ENCODE measurements at regions not wholly inside any gene's neighbourhood (a gene's known extent, or its start where the extent isn't known, plus 50 kb on each side); places are given as distances from the start of the nearest gene placed in this dataset.
"Not testable (repeated sequence)": the region's sequence is repeated elsewhere in the genome, so short reads cannot be mapped to it uniquely, and the experiment has no call there.

- not testable (repeated sequence) for DNase-seq (ENCODE audit: low read depth in 4 of 4, low spot score in 3 of 4)
These were observed 675.6 kb upstream of the DEFB115 start for GRCh38 chr20:30581839-30582238.

GRCh38 chr20:30584403-30584802, 673.1 kb upstream of the DEFB115 start:
- not testable (repeated sequence) for DNase-seq (ENCODE audit: low read depth in 4 of 4, low spot score in 3 of 4)

GRCh38 chr20:30585244-30585796, 672.1 kb upstream of the DEFB115 start:
- DNase-seq (ENCODE audit: low read depth in 4 of 4, low spot score in 3 of 4) = peak in 3 of 4 donors; percentile 44 to 70 (median 50)

GRCh38 chr20:30586178-30586577, 671.3 kb upstream of the DEFB115 start:
- DNase-seq (ENCODE audit: low read depth in 4 of 4, low spot score in 3 of 4) = not testable (repeated sequence)

GRCh38 chr20:30593572-30593971, 663.9 kb upstream of the DEFB115 start:
- no peak for DNase-seq (ENCODE audit: low read depth in 4 of 4, low spot score in 3 of 4)

GRCh38 chr20:30594112-30594511, 663.4 kb upstream of the DEFB115 start:
- DNase-seq (ENCODE audit: low read depth in 4 of 4, low spot score in 3 of 4) = no peak

- no peak for DNase-seq (ENCODE audit: low read depth in 4 of 4, low spot score in 3 of 4)
These were observed 661.8 kb upstream of the DEFB115 start for GRCh38 chr20:30595698-30596097.

GRCh38 chr20:30597429-30597828, 660.0 kb upstream of the DEFB115 start:
- DNase-seq (ENCODE audit: low read depth in 4 of 4, low spot score in 3 of 4) = not testable (repeated sequence)

- no peak for DNase-seq (ENCODE audit: low read depth in 4 of 4, low spot score in 3 of 4)
These were observed 658.8 kb upstream of the DEFB115 start for GRCh38 chr20:30598460-30599230.

- DNase-seq (ENCODE audit: low read depth in 4 of 4, low spot score in 3 of 4) = no peak
These were observed 657.5 kb upstream of the DEFB115 start for GRCh38 chr20:30599990-30600389.

GRCh38 chr20:30601974-30602373, 655.5 kb upstream of the DEFB115 start:
- DNase-seq (ENCODE audit: low read depth in 4 of 4, low spot score in 3 of 4) = no peak

GRCh38 chr20:30602424-30602823, 655.0 kb upstream of the DEFB115 start:
- DNase-seq (ENCODE audit: low read depth in 4 of 4, low spot score in 3 of 4) = no peak

- DNase-seq (ENCODE audit: low read depth in 4 of 4, low spot score in 3 of 4) = no peak
These were observed 650.5 kb upstream of the DEFB115 start for GRCh38 chr20:30606990-30607389.

- no peak for DNase-seq (ENCODE audit: low read depth in 4 of 4, low spot score in 3 of 4)
These were observed 647.3 kb upstream of the DEFB115 start for GRCh38 chr20:30610029-30610693.

- DNase-seq (ENCODE audit: low read depth in 4 of 4, low spot score in 3 of 4) = no peak
These were observed 646.7 kb upstream of the DEFB115 start for GRCh38 chr20:30610751-30611150.

- DNase-seq (ENCODE audit: low read depth in 4 of 4, low spot score in 3 of 4) = no peak
These were observed 646.1 kb upstream of the DEFB115 start for GRCh38 chr20:30611239-30611984.

GRCh38 chr20:30612344-30612743, 645.1 kb upstream of the DEFB115 start:
- DNase-seq (ENCODE audit: low read depth in 4 of 4, low spot score in 3 of 4) = no peak

GRCh38 chr20:30621346-30621745, 636.1 kb upstream of the DEFB115 start:
- not testable (repeated sequence) for DNase-seq (ENCODE audit: low read depth in 4 of 4, low spot score in 3 of 4)

- not testable (repeated sequence) for DNase-seq (ENCODE audit: low read depth in 4 of 4, low spot score in 3 of 4)
These were observed 633.2 kb upstream of the DEFB115 start for GRCh38 chr20:30624310-30624709.

- not testable (repeated sequence) for DNase-seq (ENCODE audit: low read depth in 4 of 4, low spot score in 3 of 4)
These were observed 628.1 kb upstream of the DEFB115 start for GRCh38 chr20:30629376-30629775.

GRCh38 chr20:30630761-30631160, 626.7 kb upstream of the DEFB115 start:
- DNase-seq (ENCODE audit: low read depth in 4 of 4, low spot score in 3 of 4) = no peak

Data from right renal pelvis (tissue), 4 donors.